ENCODE measurements at regions not wholly inside any gene's neighbourhood (a gene's known extent, or its start where the extent isn't known, plus 50 kb on each side); places are given as distances from the start of the nearest gene placed in this dataset.

GRCh38 chr6:109271622-109272021, 110.6 kb downstream of the CD164 start (continued):
- TF ChIP-seq, protein P1, sequence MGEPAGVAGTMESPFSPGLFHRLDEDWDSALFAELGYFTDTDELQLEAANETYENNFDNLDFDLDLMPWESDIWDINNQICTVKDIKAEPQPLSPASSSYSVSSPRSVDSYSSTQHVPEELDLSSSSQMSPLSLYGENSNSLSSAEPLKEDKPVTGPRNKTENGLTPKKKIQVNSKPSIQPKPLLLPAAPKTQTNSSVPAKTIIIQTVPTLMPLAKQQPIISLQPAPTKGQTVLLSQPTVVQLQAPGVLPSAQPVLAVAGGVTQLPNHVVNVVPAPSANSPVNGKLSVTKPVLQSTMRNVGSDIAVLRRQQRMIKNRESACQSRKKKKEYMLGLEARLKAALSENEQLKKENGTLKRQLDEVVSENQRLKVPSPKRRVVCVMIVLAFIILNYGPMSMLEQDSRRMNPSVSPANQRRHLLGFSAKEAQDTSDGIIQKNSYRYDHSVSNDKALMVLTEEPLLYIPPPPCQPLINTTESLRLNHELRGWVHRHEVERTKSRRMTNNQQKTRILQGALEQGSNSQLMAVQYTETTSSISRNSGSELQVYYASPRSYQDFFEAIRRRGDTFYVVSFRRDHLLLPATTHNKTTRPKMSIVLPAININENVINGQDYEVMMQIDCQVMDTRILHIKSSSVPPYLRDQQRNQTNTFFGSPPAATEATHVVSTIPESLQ (CRISPR knock-in tag; IDR thresholded peaks at IDR 0.05) = no peak
- TF ChIP-seq IRF2 (CRISPR knock-in tag; IDR thresholded peaks at IDR 0.05) (no peak), NFE2 (IDR thresholded peaks at IDR 0.05; ENCODE audit: low read depth) (no peak), TAF15 (IDR thresholded peaks at IDR 0.05; ENCODE audit: low read depth, low read length) (no peak), ZNF316 (IDR thresholded peaks at IDR 0.05) (peak; percentile 86), SP1 (CRISPR knock-in tag; IDR thresholded peaks at IDR 0.05) (no peak), POU5F1 (IDR thresholded peaks at IDR 0.05; ENCODE audit: borderline replicate concordance, low read depth, low read length, partially characterized antibody) (no peak)
- TF ChIP-seq, protein P2, sequence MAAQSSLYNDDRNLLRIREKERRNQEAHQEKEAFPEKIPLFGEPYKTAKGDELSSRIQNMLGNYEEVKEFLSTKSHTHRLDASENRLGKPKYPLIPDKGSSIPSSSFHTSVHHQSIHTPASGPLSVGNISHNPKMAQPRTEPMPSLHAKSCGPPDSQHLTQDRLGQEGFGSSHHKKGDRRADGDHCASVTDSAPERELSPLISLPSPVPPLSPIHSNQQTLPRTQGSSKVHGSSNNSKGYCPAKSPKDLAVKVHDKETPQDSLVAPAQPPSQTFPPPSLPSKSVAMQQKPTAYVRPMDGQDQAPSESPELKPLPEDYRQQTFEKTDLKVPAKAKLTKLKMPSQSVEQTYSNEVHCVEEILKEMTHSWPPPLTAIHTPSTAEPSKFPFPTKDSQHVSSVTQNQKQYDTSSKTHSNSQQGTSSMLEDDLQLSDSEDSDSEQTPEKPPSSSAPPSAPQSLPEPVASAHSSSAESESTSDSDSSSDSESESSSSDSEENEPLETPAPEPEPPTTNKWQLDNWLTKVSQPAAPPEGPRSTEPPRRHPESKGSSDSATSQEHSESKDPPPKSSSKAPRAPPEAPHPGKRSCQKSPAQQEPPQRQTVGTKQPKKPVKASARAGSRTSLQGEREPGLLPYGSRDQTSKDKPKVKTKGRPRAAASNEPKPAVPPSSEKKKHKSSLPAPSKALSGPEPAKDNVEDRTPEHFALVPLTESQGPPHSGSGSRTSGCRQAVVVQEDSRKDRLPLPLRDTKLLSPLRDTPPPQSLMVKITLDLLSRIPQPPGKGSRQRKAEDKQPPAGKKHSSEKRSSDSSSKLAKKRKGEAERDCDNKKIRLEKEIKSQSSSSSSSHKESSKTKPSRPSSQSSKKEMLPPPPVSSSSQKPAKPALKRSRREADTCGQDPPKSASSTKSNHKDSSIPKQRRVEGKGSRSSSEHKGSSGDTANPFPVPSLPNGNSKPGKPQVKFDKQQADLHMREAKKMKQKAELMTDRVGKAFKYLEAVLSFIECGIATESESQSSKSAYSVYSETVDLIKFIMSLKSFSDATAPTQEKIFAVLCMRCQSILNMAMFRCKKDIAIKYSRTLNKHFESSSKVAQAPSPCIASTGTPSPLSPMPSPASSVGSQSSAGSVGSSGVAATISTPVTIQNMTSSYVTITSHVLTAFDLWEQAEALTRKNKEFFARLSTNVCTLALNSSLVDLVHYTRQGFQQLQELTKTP (IDR thresholded peaks at IDR 0.05; ENCODE audit: low read depth in 1 of 2, partially characterized antibody in 2 of 2) = no peak

All from K562 (cell line).